ENCODE measurements at regions not wholly inside any gene's neighbourhood (a gene's known extent, or its start where the extent isn't known, plus 50 kb on each side); places are given as distances from the start of the nearest gene placed in this dataset.

DNA sequence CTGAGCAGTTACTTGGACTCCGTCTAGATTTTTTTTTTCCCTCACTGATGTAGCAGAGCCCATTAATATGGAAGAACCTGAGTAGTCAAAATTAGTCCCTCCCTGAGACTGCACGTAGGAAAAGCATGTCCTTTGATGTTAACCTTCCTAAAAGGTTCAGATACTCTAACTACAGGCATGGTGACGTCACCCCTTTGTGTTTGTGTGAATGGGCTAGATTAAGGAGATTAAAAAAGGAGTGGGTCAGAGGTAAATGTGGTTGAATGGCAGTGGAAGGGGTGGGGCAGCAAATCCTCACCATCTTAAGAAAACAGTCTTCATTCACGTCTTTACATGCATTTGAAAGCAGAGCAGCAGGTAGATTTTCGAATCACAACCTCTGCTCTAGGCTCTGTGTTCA is 521.1 kb downstream of the TFAP2B start:
- TF ChIP-seq EZH2 (IDR thresholded peaks at IDR 0.05) (no peak), POLR2AphosphoS5 (IDR thresholded peaks at IDR 0.05; ENCODE audit: borderline replicate concordance, low read depth, low read length) (no peak), FOXP2 (optimal IDR thresholded peaks at IDR 0.05; ENCODE audit: control extremely low read depth, extremely low read length, insufficient read depth) (no peak)
